C1 segment of cervical spinal cord (tissue), 14 donors: ENCODE measurements at regions not wholly inside any gene's neighbourhood (a gene's known extent, or its start where the extent isn't known, plus 50 kb on each side); places are given as distances from the start of the nearest gene placed in this dataset.
"Not testable (repeated sequence)": the region's sequence is repeated elsewhere in the genome, so short reads cannot be mapped to it uniquely, and the experiment has no call there.

Source experiments
- DNase-seq, 14 donors: peaks; one replicate each; lab custom pipeline; 2025; lab: John Stamatoyannopoulos, UW

DNA sequence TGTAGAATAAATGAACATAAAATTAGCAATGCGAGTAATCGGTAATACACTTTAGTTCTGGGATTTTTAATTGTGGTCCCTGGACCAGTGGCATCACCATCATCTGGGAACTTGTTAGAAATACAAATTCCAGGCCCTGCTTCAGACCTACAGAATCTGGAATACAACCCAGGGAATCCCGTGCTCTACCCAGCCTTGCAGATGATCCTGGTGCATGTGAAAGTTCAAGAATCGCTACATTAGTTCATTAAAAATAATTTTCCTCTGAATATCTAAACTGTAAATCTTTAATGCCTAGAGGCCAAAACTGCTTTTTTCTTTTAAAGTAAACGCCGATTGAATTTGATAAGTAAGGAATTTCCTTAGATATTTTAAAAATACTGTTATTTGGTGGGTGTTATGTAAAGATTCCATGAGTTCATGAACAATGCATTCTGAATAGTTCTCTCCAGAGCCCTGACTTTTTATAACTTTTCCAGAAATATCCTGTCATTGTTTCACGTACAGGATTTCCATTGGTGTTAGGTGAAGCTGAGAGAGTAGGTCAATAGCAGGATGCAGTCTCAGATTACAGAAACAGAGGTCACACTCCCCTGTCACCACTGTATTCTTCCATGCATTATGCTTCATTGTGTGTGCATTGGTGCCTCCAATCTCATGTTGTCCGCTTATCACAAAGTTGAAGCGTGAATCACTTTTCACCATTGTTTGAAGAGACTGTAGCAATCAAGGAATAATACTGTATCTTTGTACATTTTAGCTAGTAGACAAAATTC is 596.5 kb upstream of the KLF12 start:
- no peak for DNase-seq

DNA sequence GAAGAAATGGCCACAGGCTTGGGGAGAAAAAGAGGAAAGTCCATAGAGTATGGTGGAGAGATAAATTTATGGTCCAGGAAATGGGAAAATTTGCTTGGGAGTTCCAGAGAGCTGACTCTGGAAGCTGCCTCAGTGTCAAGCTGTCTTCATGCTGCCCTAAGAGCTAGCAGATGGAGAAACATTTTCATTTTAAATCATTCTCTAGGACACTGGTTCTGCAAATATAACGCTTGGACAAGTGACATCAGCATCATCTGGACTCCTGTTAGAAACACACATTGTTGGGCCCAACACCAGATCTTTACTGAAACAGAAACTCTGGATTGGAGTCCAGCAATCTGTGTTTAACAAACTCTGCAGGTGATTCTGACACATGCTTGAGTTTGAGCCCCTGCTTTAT is 592.0 kb upstream of the KLF12 start:
- no peak for DNase-seq

DNA sequence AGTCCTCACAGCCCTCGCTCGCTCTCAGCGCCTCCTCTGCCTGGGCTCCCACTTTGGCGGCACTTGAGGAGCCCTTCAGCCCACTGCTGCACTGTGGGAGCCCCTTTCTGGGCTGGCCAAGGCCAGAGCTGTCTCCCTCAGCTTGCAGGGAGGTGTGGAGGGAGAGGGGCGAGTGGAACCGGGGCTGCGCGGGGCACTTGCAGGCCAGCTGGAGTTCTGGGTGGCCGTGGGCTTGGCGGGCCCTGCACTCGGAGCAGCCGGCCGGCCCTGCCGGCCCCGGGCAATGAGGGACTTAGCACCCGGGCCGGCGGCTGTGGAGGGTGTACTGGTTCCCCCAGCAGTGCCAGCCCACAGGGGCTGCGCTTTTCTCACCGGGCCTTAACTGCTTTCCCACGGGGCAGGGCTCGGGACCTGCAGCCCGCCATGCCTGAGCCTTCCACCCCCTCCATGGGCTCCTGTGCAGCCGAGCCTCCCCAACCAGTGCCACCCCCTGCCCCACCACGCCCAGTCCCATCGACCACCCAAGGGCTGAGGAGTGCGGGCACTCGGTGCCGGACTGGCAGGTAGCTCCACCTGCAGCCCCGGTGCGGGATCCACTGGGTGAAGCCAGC is 584.1 kb upstream of the KLF12 start:
- not testable (repeated sequence) for DNase-seq

DNA sequence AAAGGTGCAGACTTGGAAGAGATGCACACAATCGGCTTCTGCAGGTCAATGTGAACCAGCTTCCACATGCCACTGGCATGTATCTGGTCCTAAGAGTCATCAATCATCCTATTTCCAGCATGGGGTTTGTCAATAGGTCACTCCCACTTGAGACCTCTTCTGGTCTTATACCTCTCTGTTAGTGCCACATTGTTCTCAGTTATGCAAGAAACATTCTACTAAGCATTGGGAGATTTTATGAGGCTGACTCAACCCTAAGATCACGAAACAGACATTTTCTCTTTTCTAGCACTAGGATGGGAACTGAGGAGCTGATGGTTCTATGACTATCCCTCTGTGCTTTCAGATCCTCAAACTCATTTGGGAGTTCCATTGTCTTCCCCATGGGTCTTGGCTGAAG is 581.5 kb upstream of the KLF12 start:
- no peak for DNase-seq

DNA sequence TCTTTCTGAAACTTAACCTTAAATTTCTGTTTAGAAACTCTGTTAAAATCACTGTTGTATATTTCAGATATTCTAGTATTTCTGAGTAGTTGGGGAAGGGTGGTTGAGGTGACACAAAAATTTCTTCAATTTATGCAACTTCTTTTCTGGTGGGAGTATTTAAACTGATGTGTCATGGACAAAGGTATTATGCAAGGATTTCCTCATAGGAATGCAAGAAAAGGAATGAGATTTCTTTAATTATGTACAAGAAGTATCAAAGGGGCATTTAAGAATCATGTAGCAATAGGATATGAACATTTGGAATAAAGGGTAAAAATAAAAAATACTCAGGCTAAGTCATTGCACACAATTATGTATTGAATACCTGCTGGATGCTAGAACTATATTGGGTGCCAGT is 575.8 kb upstream of the KLF12 start:
- no peak for DNase-seq

DNA sequence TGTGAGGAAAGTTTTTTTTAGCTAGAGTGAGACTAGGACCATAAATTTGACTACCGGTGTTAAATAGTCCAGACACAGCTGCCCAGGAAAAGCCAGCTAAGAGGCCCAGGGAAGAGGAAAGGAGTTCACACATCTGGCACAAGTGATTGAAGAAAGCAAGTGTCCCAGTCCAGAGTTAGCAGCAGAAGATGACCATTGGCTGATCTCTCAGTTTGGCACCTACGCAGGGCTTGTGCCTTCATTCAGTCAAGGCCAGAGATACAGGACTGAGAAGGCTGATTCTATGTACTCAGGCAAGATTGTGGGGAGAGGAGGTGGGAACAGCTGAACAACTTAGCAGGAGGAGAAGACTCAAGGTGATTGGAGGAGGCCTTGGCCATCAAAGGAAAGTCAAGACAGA is 575.0 kb upstream of the KLF12 start:
- DNase-seq = no peak

DNA sequence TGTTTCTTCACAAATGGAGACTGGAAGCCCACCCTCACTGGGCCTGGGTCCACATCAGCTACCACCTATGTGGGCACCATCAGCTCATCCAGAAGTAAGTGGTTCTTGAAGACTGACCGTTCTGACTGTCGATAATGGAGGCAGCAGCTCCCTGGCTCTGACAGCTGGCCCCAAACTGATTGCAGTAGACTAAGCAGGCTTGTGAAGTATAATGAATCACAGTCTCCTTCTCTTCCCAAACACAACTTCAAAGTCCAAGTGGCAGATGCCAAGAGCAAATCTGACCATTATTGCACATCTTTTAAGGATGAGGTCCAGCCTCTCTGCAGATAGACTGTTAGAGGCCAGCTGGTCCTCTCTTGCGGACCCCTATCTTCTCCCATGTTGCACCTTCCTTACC is 574.4 kb upstream of the KLF12 start:
- no peak for DNase-seq

DNA sequence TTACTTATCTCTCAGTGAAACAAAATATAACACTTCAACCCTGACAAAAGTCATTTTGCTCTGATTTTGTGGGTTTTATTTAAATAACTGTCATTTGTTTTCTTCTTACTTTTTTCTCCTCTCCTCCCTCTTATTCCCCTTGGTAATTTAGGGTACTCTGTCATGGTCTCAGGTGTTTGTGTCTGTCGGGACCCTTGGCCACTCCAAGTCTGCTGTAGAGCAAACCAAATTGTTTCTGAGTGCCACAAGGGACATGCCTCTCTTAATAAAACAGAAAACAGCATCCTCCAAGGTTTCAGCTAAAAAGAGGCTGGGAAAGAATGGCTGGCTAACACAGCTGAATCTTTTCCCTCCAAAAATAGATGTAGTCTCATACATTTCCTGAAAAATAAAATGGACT is 573.1 kb upstream of the KLF12 start:
- no peak for DNase-seq

DNA sequence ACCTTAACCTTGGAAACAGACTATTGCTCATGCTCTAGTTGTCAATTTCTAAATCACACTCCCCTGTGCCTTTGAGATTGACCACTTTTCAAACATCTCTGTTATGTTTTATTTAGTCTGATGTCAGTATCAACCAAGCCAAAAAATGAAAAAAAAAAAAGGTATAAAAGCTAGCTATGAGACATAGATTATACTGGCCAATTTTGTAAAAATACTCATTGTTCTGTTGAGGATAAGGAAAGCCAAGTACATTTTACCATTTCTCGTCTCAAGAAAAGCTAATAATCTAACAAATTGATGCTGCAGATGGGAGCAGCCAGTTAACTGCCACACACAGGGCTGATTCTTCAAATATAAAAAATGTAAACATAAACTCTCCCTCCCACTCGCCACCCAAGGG is 572.6 kb upstream of the KLF12 start:
- no peak for DNase-seq

DNA sequence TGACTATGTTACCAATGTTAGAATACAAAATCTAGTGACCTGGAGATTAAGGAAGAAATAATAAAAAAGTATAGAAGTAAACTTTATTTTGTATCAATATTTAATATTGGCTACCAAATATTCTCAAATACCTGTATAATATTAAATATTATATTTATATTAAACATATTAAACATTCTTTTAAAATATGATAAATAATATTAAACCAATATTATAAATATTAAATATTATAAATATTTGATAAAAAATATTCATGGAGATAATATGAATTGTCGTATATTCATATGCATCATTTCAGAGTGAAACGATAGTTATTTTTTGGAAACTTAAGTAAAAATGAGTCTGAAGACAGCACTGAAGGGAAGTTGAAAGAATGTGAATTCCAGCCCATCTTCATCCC is 571.2 kb upstream of the KLF12 start:
- DNase-seq = no peak

DNA sequence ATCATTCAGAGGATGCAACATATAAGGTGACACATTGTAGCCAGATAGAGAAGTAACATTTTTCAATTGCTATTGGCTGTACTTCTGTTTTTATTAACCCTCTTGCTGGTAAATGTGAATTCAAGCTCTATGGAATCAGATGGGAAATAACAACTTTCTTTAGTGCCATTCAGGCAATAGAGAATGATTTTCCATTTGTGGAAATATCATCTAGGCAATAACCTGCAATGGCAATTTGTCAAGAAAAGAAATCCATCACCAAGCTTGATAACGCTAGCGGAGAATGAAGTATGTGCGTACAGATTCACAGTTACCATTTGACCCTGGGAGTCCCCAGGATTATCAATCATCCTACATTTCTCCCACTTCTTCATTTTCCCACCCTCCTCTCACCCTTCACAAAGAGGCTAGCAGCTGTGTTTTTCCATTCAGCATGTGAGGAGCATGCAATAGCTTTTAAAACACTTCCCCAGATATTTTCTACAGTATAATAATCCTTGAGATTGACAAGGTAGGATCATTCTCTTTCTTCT is 569.7 kb upstream of the KLF12 start:
- DNase-seq = no peak

DNA sequence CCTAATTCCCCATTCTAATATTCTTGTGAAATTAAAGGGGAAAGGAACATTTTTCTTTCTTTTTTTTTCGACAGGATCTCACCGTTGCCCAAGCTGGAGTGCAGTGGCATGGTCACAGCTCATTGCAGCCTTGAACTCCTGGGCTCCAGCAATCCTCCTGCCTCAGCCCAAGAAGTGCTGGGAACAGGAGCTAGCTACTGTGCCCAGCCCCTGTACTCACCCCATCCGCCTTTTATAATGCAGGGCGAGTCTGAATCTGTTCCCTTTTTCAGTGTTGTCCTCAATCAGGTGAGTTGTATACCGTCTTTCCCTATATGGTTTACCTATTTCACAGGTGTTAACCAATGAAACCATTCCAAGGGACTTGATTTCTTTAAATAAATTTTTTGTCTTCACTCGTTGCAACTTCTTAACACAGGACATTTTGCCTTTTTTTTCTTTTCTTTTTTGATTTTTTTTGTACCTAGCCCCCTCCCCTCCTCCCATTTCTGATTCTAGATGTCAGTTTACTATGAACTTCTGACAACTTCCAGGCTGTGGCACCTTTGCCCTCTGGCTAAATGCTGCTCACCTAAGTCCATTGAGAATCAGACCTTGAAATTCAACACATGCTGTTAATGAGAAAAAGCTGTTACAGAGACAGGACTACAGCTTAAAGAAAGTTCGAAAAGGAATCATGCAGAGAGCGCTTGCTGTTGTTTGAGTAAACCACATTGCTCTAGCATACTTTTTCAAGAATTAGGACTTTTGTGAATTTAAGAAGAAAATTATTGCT is 562.1 kb upstream of the KLF12 start:
- no peak for DNase-seq

DNA sequence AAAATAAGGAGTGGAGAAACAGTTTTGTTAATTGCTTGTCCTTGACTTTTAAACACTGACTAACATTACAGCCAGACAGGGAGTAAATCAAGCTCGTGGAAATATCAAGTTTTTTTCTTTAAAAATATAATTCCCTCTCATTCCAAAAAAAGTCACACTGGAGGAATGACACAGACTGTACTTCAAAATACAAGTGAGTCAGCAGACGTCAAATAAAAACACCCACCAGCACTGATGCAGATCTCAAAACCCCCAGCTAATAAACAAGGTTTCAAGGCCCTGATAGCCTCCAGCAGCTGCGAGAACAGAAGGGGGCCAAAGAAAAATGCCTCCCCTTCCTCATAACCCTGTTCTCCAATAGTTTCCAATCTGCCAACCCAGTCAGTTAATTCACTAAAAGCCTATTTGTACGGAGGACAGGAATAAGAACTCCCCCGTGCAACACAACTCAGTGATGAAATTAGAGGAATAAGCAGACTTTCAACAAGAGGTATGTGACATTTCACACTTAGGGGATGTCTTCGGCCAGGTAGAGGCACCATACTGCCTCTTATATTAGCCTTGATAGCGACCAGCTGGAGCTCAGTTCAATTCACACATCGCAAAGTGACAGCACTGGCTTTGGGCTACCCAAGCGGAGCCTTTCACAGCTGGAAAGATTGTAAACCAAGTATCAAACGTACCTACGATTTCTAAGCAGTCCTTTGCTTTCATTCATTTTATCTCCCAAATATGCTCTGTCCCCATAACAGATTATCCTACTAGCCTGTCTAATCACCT is 561.0 kb upstream of the KLF12 start:
- no peak for DNase-seq

DNA sequence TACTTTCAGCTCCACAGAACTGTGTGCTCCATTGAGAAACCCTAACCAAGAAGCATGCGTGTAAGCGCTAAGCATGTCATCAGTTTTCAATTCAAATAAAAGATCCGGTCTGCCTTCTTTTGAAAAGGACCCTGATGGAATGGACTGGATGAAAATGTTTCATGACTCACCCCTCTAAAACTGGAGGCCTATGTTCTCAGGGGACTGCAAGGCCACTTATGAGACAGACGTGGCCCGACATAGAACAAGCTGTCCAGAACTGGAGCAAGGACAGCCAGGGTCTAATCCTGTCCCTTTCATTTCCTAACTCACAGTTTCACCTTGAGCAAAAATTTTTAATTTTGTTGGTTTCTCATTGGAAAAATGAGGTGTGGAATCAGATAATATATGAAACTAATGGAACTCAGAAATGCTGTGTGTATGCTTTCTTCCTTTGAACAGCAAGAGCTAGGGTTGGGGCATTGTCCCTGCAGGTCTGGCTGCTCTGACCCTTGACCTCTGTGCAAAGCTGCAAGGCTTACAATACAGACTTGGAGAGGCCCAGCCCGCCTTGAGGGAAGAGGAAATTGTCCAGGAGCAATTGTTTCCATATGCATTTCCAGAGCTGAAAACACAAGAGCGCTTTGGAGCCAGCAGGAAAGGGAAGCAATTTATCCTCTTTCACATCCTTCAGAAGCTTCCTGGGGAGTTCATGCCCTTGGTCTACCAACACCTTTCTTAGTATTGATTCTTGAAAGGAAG is 553.4 kb upstream of the KLF12 start:
- no peak for DNase-seq

DNA sequence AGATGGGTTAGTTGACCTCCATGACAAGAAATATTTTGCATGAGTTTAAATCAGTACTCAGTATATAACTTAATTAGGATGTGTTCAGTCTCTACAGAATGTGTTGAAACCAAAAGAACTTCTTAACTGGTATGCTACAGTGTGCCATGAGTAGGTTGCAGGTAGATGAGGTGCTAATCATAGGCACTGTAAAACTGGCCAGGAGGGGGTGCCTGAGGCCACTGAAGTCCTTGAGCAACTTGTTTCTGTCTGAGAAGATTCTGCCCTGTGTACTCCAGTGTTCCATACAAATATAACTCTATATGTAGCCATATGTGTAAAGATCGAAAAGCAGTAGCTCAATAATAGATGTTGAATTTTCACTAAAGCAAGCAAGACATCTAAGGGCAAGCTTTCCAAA is 549.2 kb upstream of the KLF12 start:
- DNase-seq = no peak

DNA sequence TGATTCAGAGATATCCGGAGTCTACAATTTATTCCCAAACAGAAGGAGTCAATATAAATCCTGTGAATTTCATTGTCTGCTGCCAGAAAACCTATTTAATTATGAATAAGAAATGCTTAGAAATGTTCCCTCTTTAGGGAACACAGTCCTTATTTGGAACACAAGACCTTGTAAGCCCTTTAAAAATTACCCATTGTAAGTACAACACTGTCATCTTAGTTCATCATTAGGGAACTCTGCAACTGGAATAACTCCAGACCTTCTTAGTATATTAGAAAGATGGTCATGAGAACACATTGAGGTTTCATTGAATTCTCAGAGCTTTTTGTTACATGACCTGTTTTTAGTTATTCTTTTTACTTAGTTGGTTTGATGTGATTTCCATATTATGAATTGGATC is 548.5 kb upstream of the KLF12 start:
- DNase-seq = no peak

DNA sequence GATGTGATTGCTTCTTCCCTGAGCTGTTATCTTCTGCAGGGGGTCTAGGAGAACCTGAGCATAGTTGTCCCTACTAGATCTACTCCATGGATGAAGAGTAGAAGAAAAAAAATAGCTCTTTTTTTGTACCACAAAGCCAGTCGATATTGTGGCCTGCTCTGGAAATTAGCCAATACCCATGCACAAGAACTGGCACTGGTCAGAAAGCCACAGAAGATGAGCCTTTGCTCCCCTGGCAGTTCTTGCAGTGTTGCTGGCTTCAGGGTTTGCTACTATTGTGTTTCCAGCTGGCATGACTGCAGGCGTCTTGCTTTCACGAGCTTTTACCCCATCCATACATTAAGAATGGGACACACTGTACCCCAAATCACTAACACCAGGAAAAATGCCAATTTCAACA is 547.7 kb upstream of the KLF12 start:
- no peak for DNase-seq

DNA sequence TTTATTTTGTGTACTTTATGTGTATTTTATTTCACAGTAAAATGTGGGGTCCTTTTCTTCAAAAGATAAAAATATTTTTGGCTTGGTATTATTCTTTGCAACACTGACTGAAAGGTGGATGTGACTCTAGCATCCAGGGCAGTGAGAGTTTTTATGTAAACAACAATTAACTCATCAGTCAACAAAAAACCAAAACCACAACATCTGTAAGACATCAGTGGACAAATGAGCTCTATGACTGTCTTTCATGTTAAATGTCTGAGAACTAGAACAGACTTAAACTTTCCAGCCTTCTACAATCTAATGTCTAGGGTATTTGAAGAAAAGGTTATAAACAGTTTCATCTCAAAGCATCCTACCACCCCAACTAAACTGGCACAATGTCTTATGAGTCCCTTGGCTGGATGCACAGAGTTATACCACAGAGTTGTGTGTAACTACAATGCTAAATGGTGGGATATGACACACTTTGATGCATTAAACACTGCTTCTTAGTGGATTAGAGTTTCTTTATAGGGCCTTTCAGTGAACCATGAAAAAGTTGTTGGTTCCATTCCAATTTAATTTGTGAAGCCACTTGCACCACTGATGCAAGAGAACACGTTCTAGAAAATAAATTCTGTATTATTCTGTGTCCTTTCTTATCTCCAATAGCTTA is 544.2 kb upstream of the KLF12 start:
- no peak for DNase-seq

DNA sequence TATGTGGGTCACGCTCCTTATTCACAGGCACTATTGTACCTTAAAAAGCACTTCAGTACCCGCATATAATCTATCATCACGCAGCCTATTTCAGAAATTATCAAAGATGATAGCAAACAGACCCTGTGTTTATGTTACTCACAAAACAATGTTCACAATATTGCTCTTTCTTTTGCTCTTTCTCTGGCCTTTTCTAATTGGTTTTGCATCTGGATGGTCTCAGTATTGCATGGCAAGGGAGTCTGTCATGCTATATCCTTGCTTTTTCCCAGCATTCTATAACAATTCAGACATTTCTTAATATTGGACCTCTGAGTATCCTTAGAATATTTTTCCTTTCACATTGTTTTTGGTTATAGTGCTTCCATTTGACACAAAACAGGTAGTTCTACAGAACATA is 541.8 kb upstream of the KLF12 start:
- DNase-seq = no peak

DNA sequence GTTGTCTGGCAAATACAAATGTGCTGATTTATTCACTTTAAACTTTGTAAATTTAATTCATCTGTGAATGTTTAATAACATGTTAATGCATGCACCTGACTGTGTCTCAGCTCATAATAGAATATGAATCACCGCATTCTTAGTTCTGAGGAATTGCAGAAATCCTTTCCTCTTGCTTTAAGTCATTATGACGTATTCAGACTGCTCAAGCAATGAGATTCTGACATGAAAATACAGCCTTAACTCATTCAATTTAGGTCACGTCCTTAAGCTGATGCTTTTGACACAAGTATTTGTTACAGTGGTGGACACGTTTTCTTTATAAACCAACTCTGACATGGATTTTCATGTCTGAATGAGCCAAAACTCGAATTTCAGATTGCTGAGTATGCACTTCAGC is 541.0 kb upstream of the KLF12 start:
- no peak for DNase-seq

DNA sequence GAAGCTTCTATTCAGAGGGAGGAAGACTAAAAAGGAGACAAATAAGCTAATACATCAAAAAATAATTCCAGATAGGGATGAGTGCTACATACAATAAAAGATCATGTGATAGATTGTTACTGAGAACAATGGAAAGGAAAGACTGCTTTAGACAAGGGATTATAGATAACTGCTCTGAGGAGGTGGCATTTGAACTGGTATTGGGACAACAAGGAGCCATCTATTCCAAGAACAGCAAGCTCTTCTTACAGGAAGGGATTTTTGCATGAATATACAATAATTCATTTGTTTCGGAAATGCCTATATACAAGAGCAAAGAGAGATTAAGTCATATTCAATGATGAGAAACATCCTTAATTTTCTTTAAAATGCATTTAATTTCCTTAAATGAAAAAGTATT is 540.5 kb upstream of the KLF12 start:
- DNase-seq = no peak
